Breast epithelium (tissue), 3 donors: ENCODE measurements at regions not wholly inside any gene's neighbourhood (a gene's known extent, or its start where the extent isn't known, plus 50 kb on each side); places are given as distances from the start of the nearest gene placed in this dataset.

Source experiments
- CTCF ChIP-seq, 3 donors: fragments of 450-650 bp; IDR thresholded peaks; one replicate each; pipeline ENCODE4 v1.5.1; 2016 to 2017; ENCODE audit warnings: antibody characterized with exemption in 3 of 3, mild to moderate bottlenecking in 3 of 3, moderate library complexity in 3 of 3
- POLR2A ChIP-seq: fragments of 450-650 bp; IDR thresholded peaks from one replicate; pipeline ENCODE4 v1.6.1; 2016; ENCODE audit warnings: antibody characterized with exemption, mild to moderate bottlenecking, moderate library complexity
- POLR2AphosphoS5 ChIP-seq, 3 donors: sonication (generic); formaldehyde crosslinking; IDR thresholded peaks; one replicate each; pipeline ENCODE4 v1.6.1; 2017; ENCODE audit warnings: antibody characterized with exemption in 3 of 3

- no peak for TF ChIP-seq CTCF (IDR thresholded peaks at IDR 0.05)
- no peak for TF ChIP-seq POLR2A
- TF ChIP-seq POLR2AphosphoS5 (IDR thresholded peaks at IDR 0.05): no peak
These were observed 1050.0 kb upstream of the GHITM start for GRCh38 chr10:83089335-83089734.
